Activated CD4-positive, alpha-beta T cell treated with anti-CD3 and anti-CD28 coated beads, Interleukin-10, Interleukin-2, amounts not matched to agents 100 ng/mL and 50 ng/mL, durations not matched to agents 16 hours and 8 hours (primary cell): ENCODE measurements at regions not wholly inside any gene's neighbourhood (a gene's known extent, or its start where the extent isn't known, plus 50 kb on each side); places are given as distances from the start of the nearest gene placed in this dataset.
"Not testable (repeated sequence)": the region's sequence is repeated elsewhere in the genome, so short reads cannot be mapped to it uniquely, and the experiment has no call there.

Source experiments
- DNase-seq: peaks from one replicate; pipeline ENCODE4 v3.0.0-alpha.2; 2020

DNA sequence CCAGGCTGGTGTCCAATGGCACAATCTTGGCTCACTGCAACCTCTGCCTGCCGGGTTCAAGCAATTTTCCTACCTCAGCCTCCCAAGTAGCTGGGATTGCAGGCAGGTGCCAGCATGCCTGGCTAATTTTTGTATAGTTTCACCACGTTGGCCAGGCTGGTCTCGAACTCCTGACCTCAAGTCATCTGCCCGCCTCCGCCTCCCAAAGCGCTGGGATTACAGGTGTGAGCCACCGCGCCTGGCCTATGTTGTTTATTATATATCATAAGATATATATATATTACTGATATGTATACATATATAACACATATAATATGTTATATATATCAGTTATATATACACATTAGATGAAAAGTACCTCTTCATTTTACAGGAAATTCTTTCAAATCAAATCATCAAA lies 914.7 kb downstream of the FOXD4L5 start:
- not testable (repeated sequence) for DNase-seq

DNA sequence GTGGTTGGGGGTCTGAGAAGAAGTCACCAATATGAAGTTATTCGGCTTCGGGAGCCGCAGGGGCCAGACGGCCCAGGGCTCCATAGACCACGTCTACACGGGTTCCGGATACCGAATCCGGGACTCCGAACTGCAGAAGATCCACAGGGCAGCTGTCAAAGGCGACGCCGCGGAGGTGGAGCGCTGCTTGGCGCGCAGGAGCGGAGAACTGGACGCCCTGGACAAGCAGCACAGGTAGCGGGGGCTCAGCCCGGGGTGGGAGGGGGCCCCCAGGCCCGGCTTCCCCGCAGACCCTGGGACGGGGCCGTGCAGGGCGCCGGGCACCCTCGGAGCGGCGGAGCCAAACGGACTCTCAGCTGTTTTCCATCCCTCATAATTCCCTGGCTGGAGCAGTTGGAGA lies 915.4 kb downstream of the FOXD4L5 start:
- not testable (repeated sequence) for DNase-seq

DNA sequence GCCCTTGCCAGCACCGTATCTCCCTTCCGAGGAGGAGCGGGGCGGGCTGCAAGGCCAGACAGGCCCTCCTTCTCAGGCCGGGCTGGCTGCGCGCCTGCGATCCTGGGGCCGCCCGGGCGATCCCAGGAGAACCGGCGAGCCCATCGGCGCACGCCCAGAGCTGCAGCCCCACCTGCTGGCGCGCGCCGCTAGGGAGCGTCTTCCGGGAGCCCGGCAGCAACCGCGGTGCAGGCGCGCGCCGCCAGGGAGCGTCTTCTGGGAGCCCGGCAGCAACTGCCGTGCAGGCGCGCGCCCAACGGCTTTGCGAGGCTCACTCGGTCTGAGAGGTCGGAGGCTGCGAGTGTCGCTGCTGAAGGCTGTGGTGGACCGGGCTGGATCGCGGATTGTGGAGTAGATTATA lies 915.9 kb downstream of the FOXD4L5 start:
- DNase-seq: peak; percentile 93

DNA sequence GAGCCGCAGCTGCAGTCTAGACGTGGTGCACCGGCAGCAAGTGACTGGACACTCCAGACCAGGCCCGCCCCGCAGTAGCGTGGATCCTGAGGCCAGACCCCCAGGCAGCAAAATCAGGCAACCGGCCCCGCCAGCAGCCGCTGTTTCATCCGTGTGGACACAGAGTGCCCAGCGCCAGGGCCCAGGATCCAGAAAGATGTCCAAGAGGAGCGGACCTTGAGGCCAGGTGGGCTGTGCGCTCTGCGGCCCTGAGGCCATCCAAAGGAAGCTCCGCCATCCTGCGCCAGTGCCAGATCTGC lies 916.4 kb downstream of the FOXD4L5 start:
- not testable (repeated sequence) for DNase-seq

DNA sequence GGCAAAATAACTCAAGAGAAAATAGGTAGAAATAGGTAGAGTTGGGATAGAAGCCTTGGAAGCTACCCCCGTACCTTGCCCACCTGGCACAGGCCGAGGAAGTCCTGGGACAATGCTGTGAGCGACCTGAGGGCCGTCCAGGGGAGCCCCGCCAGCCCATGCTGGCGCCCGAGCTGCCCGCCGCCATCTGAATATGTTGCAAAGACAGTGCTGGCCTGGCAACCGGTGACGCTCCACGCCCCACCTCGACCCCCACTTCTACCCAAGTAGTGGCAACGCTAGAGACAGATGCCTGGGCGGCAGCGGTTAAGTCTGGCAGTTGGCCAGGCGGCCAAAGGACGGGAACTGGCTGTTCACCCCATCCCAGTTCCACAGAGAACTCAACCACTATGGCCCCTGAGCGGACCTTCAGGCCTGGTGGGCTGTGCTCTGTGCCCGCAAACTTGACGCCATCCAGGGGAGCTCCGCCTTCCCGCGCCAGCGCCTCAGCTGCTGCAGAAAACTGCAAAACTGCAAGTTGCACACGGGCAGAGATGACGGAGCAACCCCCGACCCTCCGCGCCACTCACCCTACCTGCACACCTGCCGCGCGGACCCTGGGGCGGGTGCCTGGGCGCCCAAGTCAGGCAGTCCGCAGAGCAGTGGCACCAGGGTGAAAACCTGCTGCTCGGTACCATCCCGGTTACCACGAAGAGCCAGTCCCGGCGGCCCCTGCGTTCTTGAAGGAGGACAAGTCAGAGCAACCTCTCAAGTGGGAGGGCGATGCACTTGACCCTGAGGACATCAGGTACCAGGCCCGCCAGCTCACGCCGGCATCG lies 917.0 kb downstream of the FOXD4L5 start:
- not testable (repeated sequence) for DNase-seq
